ENCODE measurements at regions not wholly inside any gene's neighbourhood (a gene's known extent, or its start where the extent isn't known, plus 50 kb on each side); places are given as distances from the start of the nearest gene placed in this dataset.

DNA sequence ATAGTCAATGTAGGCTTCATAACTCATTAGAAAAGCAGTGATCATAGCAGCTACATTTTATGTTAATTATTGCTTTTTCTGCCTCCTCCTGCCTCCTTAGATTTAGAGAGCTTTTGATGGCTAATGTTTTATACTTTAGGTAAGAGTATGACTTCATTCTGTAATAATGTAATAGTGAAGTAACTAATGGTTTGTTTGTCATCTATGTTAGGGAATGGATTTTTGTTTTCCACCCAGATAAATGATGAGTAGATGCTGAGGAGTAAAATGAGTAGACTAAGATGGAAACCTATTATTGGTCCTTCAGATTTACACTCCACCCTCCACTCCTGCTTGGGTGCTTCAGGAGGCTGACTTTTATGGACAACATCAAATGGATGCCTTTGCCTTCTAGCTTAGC lies 170.6 kb downstream of the CTH start:
- TF ChIP-seq POLR2A (IDR thresholded peaks at IDR 0.05) (no peak), POLR2AphosphoS5 (IDR thresholded peaks at IDR 0.05) (no peak)

All from sigmoid colon (tissue), 4 donors.